HCT116 (cell line): ENCODE measurements at regions not wholly inside any gene's neighbourhood (a gene's known extent, or its start where the extent isn't known, plus 50 kb on each side); places are given as distances from the start of the nearest gene placed in this dataset.

ENCODE experiments used
- ATAC-seq: fragments of 200-7000 bp; cut with Tn5 transposase; 2 replicates; pipeline ENCODE4 v1.9.1; 2020; ENCODE audit warnings: mild to moderate bottlenecking, moderate library complexity
- BruUV-seq: library from RNA; stranded (reverse); fragments of 400-500 nt; replicated peaks from 2 replicates; lab custom pipeline; 2021; lab: Mats Ljungman, UMichigan
- CTCF ChIA-PET: fragments of 300-600 bp; sonication (Branson Sonifier 250); formaldehyde crosslinking; loops from one replicate; lab custom pipeline; 2021; ENCODE audit warnings: antibody characterized with exemption; lab: Charles Lee
- POLR2A ChIA-PET: fragments of 300-600, 350-600 bp; sonication (Branson Sonifier 250); formaldehyde crosslinking; loops from one replicate; lab custom pipeline; 2021; ENCODE audit warnings: antibody characterized with exemption; lab: Charles Lee
- RAD21 ChIA-PET, 2 experiments: fragments of 300-600 bp; sonication (Branson Sonifier 250); formaldehyde crosslinking; loops; one replicate each; lab custom pipeline; 2023; ENCODE audit warnings: low total read pairs in 2 of 2; ENCODE audit not compliant: uncharacterized antibody in 2 of 2, unreplicated experiment in 2 of 2, low non-redundant PET in 1 of 2; lab: Charles Lee
- DNase-seq: peaks from one replicate; pipeline ENCODE4 v3.0.0-alpha.2; 2010; ENCODE audit warnings: low read depth, low spot score
- H2AFZ ChIP-seq: fragments of 200-600 bp; shearing (Covaris generic), sonication (generic); 2 replicates; pipeline ENCODE4 v1.6.1; 2017; ENCODE audit warnings: low read depth, mixed run types, mixed read lengths, antibody characterized with exemption, low read length; ENCODE audit not compliant: poor library complexity, severe bottlenecking
- H3K27ac ChIP-seq: 2 replicates; pipeline ENCODE4 v1.5.1; 2012; ENCODE audit warnings: low read depth, low read length
- H3K27me3 ChIP-seq: fragments of 200-600 bp; sonication (generic); 2 replicates; pipeline ENCODE4 v1.6.1; 2016; ENCODE audit warnings: mixed run types, low read length, mixed read lengths; ENCODE audit not compliant: insufficient read depth
- H3K36me3 ChIP-seq, 2 experiments: fragments of 200-500 bp in 1 of 2; fragments of 200-600 bp in 1 of 2; sonication (Bioruptor generic) in 1 of 2; sonication (generic) in 1 of 2; 2 replicates each; pipeline versions ENCODE4 v1.5.1 to v1.6.1; 2014 to 2016; ENCODE audit warnings: low read length in 2 of 2, inconsistent platforms in 1 of 2, mixed read lengths in 1 of 2, mixed run types in 1 of 2; ENCODE audit not compliant: insufficient read depth in 2 of 2, control insufficient read depth in 1 of 2
- H3K4me1 ChIP-seq, 2 experiments: fragments of 200-600 bp in 1 of 2; sonication (generic) in 1 of 2; 2 replicates each; pipeline versions ENCODE4 v1.5.1 to v1.6.1; 2012 to 2017; ENCODE audit warnings: low read length in 2 of 2, inconsistent platforms in 1 of 2, mild to moderate bottlenecking in 1 of 2, mixed read lengths in 1 of 2, mixed run types in 1 of 2, moderate library complexity in 1 of 2; ENCODE audit not compliant: insufficient read depth in 2 of 2, control insufficient read depth in 1 of 2
- H3K4me2 ChIP-seq: fragments of 200-600 bp; sonication (generic); 2 replicates; pipeline ENCODE4 v1.6.1; 2017; ENCODE audit warnings: mixed run types, low read length, mixed read lengths
- H3K4me3 ChIP-seq, 2 experiments: fragments of 200-600 bp in 1 of 2; sonication (generic) in 1 of 2; replicated peaks in 1 of 2; 2 replicates each; pipeline ENCODE4 v1.5.1; 2011 to 2016; ENCODE audit warnings: low read length in 2 of 2, control low read depth in 1 of 2, low read depth in 1 of 2, mild to moderate bottlenecking in 1 of 2, mixed read lengths in 1 of 2, mixed run types in 1 of 2
- H3K79me2 ChIP-seq: fragments of 200-600 bp; sonication (generic); 2 replicates; pipeline ENCODE4 v1.6.1; 2017; ENCODE audit warnings: mild to moderate bottlenecking, mixed run types, low read length, moderate library complexity, mixed read lengths; ENCODE audit not compliant: insufficient read depth
- H3K9ac ChIP-seq: fragments of 200-600 bp; sonication (generic); 2 replicates; pipeline ENCODE4 v1.6.1; 2016; ENCODE audit warnings: low read length, mixed read lengths
- H3K9me2 ChIP-seq: fragments of 200-600 bp; sonication (generic), shearing (Covaris generic); 2 replicates; pipeline ENCODE4 v1.6.1; 2017; ENCODE audit warnings: mixed run types, mild to moderate bottlenecking, moderate library complexity; ENCODE audit not compliant: insufficient read depth
- H3K9me3 ChIP-seq, 2 experiments: fragments of 200-500 bp in 1 of 2; fragments of 200-600 bp in 1 of 2; sonication (Bioruptor generic) in 1 of 2; sonication (generic) in 1 of 2; 2 replicates each; pipeline ENCODE4 v1.6.1; 2014 to 2017; ENCODE audit warnings: low read length in 2 of 2, mixed read lengths in 2 of 2, inconsistent platforms in 1 of 2, low read depth in 1 of 2, mild to moderate bottlenecking in 1 of 2, mixed run types in 1 of 2, moderate library complexity in 1 of 2; ENCODE audit not compliant: control insufficient read depth in 1 of 2, insufficient read depth in 1 of 2
- H4K20me1 ChIP-seq: fragments of 200-600 bp; sonication (generic), shearing (Covaris generic); 2 replicates; pipeline ENCODE4 v1.6.1; 2017; ENCODE audit warnings: mixed run types, mild to moderate bottlenecking, moderate library complexity; ENCODE audit not compliant: insufficient read depth
- ATF3 ChIP-seq: IDR thresholded peaks from 2 replicates; pipeline ENCODE4 v1.6.1; 2012
- REST ChIP-seq: IDR thresholded peaks from 2 replicates; pipeline ENCODE4 v1.6.1; 2012; ENCODE audit warnings: low read depth
- TCF7L2 ChIP-seq: IDR thresholded peaks from 2 replicates; pipeline ENCODE4 v1.7.0; 2011; ENCODE audit warnings: borderline replicate concordance, inconsistent platforms; ENCODE audit not compliant: insufficient read depth, insufficient read length; ENCODE audit errors: extremely low read depth
- intact Hi-C: fragments of 100-400 bp; cut with micrococcal nuclease; formaldehyde crosslinking; loops from 2 replicates; pipeline ENCODE4 v1.10.0; 2022
- TF ChIP-seq, protein P1 (sequence below): IDR thresholded peaks from 2 replicates; pipeline ENCODE4 v1.6.1; 2011; ENCODE audit warnings: mild to moderate bottlenecking, low read length, moderate library complexity; ENCODE audit not compliant: insufficient replicate concordance; ENCODE audit errors: extremely low read depth

- Histone ChIP-seq H3K9me2 (no peaks in the 10 kb centered on the region), H4K20me1 (no peaks in the 10 kb centered on the region), H3K4me1 (no peaks in the 10 kb centered on the region), H3K27me3 (no peaks in the 10 kb centered on the region), H2AFZ (no peak overlapping the region), H3K4me3 (no peak overlapping the region), H3K4me2 (no peak overlapping the region), H3K27ac (no peak overlapping the region), H3K36me3 (no peaks in the 10 kb centered on the region), H3K79me2 (no peaks in the 10 kb centered on the region), H3K9me3 (peaks cover 0 to 5% of the 10 kb centered on the region in 2 experiments; a peak in 1 of 4 replicates), H3K9ac (no peak overlapping the region)
- TF ChIP-seq, protein P1, sequence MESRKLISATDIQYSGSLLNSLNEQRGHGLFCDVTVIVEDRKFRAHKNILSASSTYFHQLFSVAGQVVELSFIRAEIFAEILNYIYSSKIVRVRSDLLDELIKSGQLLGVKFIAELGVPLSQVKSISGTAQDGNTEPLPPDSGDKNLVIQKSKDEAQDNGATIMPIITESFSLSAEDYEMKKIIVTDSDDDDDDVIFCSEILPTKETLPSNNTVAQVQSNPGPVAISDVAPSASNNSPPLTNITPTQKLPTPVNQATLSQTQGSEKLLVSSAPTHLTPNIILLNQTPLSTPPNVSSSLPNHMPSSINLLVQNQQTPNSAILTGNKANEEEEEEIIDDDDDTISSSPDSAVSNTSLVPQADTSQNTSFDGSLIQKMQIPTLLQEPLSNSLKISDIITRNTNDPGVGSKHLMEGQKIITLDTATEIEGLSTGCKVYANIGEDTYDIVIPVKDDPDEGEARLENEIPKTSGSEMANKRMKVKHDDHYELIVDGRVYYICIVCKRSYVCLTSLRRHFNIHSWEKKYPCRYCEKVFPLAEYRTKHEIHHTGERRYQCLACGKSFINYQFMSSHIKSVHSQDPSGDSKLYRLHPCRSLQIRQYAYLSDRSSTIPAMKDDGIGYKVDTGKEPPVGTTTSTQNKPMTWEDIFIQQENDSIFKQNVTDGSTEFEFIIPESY, result no peak
- TF ChIP-seq ATF3 (no peak), REST (no peak), TCF7L2 (no peak)
- ChIA-PET RAD21 (no interaction called here), POLR2A (no interaction called here), CTCF (no interaction called here)
- intact Hi-C loops, result no loop called here
- ATAC-seq (no peak), DNase-seq (no peak)
- BruUV-seq, result no TSS peak
Observed at GRCh38 chr2:155997538-155997937, 335.0 kb downstream of the NR4A2 start.
